GM12878 (cell line): ENCODE measurements at regions not wholly inside any gene's neighbourhood (a gene's known extent, or its start where the extent isn't known, plus 50 kb on each side); places are given as distances from the start of the nearest gene placed in this dataset.

Experiments used
- ATAC-seq: fragments of 200-7000 bp; cut with Tn5 transposase; 3 replicates; pipeline ENCODE4 v1.9.1; 2020; ENCODE audit warnings: mild to moderate bottlenecking, moderate library complexity
- BruUV-seq: library from RNA; stranded (reverse); fragments of 400-500 nt; replicated peaks from 2 replicates; lab custom pipeline; 2021; lab: Mats Ljungman, UMichigan
- CTCF ChIA-PET: fragments of 300-600 bp; sonication (Branson Sonifier 250); formaldehyde crosslinking; extraction: SDS; loops from one replicate; lab custom pipeline; 2021; ENCODE audit warnings: inconsistent platforms; lab: Yijun Ruan, JAX
- POLR2A ChIA-PET: fragments of 350-600 bp; formaldehyde crosslinking; extraction: SDS; loops from one replicate; lab custom pipeline; 2021; ENCODE audit warnings: inconsistent platforms; lab: Charles Lee
- RAD21 ChIA-PET: fragments of 300-600 bp; sonication (Branson Sonifier 250); formaldehyde crosslinking; loops from one replicate; lab custom pipeline; 2023; ENCODE audit warnings: antibody characterized with exemption; ENCODE audit not compliant: unreplicated experiment; lab: Charles Lee
- SMC1A ChIA-PET: fragments of 300-600 bp; sonication (Branson Sonifier 250); formaldehyde crosslinking; loops from one replicate; lab custom pipeline; 2023; ENCODE audit not compliant: unreplicated experiment, uncharacterized antibody; lab: Charles Lee
- DNase-seq: peaks from one replicate; pipeline ENCODE4 v3.0.0-alpha.2; 2011; ENCODE audit warnings: low read depth, low spot score
- FAIRE-seq: peaks from 3 replicates; lab custom pipeline; 2011; peaks lifted over from hg19 to GRCh38; lab: Jason Lieb, UNC
- H2AFZ ChIP-seq: 2 replicates; pipeline ENCODE4 v1.6.0; 2011; ENCODE audit warnings: low read depth, low read length, control low read depth; ENCODE audit not compliant: control insufficient read depth
- H3K27ac ChIP-seq: 2 replicates; pipeline ENCODE4 v1.5.1; 2011; ENCODE audit warnings: control low read depth; ENCODE audit not compliant: control insufficient read depth, insufficient read depth
- H3K27me3 ChIP-seq, 2 experiments: replicated peaks in 1 of 2; 2 replicates each; pipeline versions ENCODE4 v1.6.0 to v1.6.1; 2011; ENCODE audit warnings: low read length in 1 of 2; ENCODE audit not compliant: control insufficient read depth in 2 of 2, insufficient read depth in 2 of 2
- H3K36me3 ChIP-seq, 2 experiments: 2 replicates each; pipeline ENCODE4 v1.5.1; 2011; ENCODE audit warnings: low read length in 1 of 2; ENCODE audit not compliant: control insufficient read depth in 2 of 2, insufficient read depth in 2 of 2
- H3K4me1 ChIP-seq: 2 replicates; pipeline ENCODE4 v1.6.1; 2011; ENCODE audit warnings: mild to moderate bottlenecking, low read length, moderate library complexity, mixed read lengths; ENCODE audit not compliant: control insufficient read depth, insufficient read depth
- H3K4me2 ChIP-seq: 2 replicates; pipeline ENCODE4 v1.6.0; 2011; ENCODE audit warnings: control low read depth; ENCODE audit not compliant: control insufficient read depth, insufficient read depth
- H3K4me3 ChIP-seq: fragments of 200-600 bp; sonication (generic); 2 replicates; pipeline ENCODE4 v1.5.1; 2016
- H3K79me2 ChIP-seq: 2 replicates; pipeline ENCODE4 v1.6.0; 2011; ENCODE audit warnings: low read length; ENCODE audit not compliant: control insufficient read depth, insufficient read depth
- H3K9ac ChIP-seq: 2 replicates; pipeline ENCODE4 v1.8.0; 2011; ENCODE audit warnings: low read length, control low read depth, mixed read lengths; ENCODE audit not compliant: control insufficient read depth, insufficient read depth
- H3K9me3 ChIP-seq: replicated peaks from 3 replicates; pipeline ENCODE4 v1.5.1; 2011; ENCODE audit warnings: mild to moderate bottlenecking, low read length; ENCODE audit not compliant: control insufficient read depth, insufficient read depth
- H4K20me1 ChIP-seq: 2 replicates; pipeline ENCODE4 v1.6.0; 2011; ENCODE audit not compliant: control insufficient read depth, insufficient read depth
- CBX5 ChIP-seq: sonication (generic); IDR thresholded peaks from 2 replicates; pipeline ENCODE4 v1.6.1; 2016; ENCODE audit warnings: low read depth, moderate library complexity, mild to moderate bottlenecking, inconsistent platforms
- CREB1 ChIP-seq: IDR thresholded peaks from 2 replicates; pipeline ENCODE4 v1.6.1; 2012; ENCODE audit warnings: low read depth, mild to moderate bottlenecking, inconsistent platforms
- EGR1 ChIP-seq, 2 experiments: IDR thresholded peaks; 1 replicate in 1 of 2; 2 replicates in 1 of 2; pipeline ENCODE4 v1.6.1; 2011 to 2012; ENCODE audit warnings: low read depth in 2 of 2, low read length in 2 of 2, borderline replicate concordance in 1 of 2, mild to moderate bottlenecking in 1 of 2, moderate library complexity in 1 of 2
- EP300 ChIP-seq, 2 experiments: fragments of 150-350 bp in 1 of 2; IDR thresholded peaks; 2 replicates each; pipeline ENCODE4 v1.6.1; 2011 to 2012; ENCODE audit warnings: low read depth in 2 of 2, low read length in 2 of 2, borderline replicate concordance in 1 of 2, improper control_type of control experiment in 1 of 2, inconsistent platforms in 1 of 2; ENCODE audit not compliant: control insufficient read depth in 1 of 2
- KLF5 ChIP-seq: fragments of 450-650 bp; IDR thresholded peaks from 2 replicates; pipeline ENCODE4 v1.6.1; 2014; ENCODE audit warnings: mild to moderate bottlenecking; ENCODE audit not compliant: partially characterized antibody
- MXI1 ChIP-seq: fragments of 150-350 bp; IDR thresholded peaks from 2 replicates; pipeline ENCODE4 v1.6.1; 2011; ENCODE audit warnings: low read depth, mild to moderate bottlenecking, inconsistent platforms, low read length, improper control_type of control experiment
- POLR2A ChIP-seq: IDR thresholded peaks from 2 replicates; pipeline ENCODE4 v1.6.1; 2011; ENCODE audit warnings: low read depth, mild to moderate bottlenecking, low read length
- RAD21 ChIP-seq: IDR thresholded peaks from 2 replicates; pipeline ENCODE4 v1.6.1; 2011; ENCODE audit warnings: mild to moderate bottlenecking, low read depth, low read length, moderate library complexity; ENCODE audit not compliant: insufficient read depth
- SIN3A ChIP-seq: IDR thresholded peaks from 2 replicates; pipeline ENCODE4 v1.6.1; 2012; ENCODE audit warnings: low read depth, low read length, improper control_type of control experiment
- SMARCA5 ChIP-seq: fragments of 450-650 bp; IDR thresholded peaks from 2 replicates; pipeline ENCODE4 v1.6.1; 2017; ENCODE audit warnings: mild to moderate bottlenecking
- ZBED1 ChIP-seq: IDR thresholded peaks from 2 replicates; pipeline ENCODE4 v1.6.1; 2016; ENCODE audit warnings: borderline replicate concordance
- ZNF622 ChIP-seq: fragments of 450-650 bp; IDR thresholded peaks from 2 replicates; pipeline ENCODE4 v1.6.1; 2017; ENCODE audit warnings: mild to moderate bottlenecking, inconsistent platforms
- WGBS: methylation state at CpG from one replicate; pipeline ENCODE4 v1.1.6; 2016; ENCODE audit warnings: low lambda C conversion rate; ENCODE audit not compliant: insufficient replicate concordance, insufficient coverage; ENCODE audit errors: missing lambda C conversion rate; 5-methylcytosine and 5-hydroxymethylcytosine counted together
- in situ Hi-C: fragments of 300-500 bp; cut with MboI; formaldehyde crosslinking; loops from 9 replicates; pipeline ENCODE4 v1.14.3; 2018; ENCODE audit warnings: mixed read lengths
- intact Hi-C: fragments of 100-400 bp; cut with micrococcal nuclease; formaldehyde crosslinking; loops from one replicate; pipeline ENCODE4 v1.14.2; 2022; ENCODE audit not compliant: unreplicated experiment
- TF ChIP-seq, protein P1 (sequence below): IDR thresholded peaks from 2 replicates; pipeline ENCODE4 v1.6.1; 2011; ENCODE audit warnings: borderline replicate concordance, low read depth, mild to moderate bottlenecking, moderate library complexity, low read length; ENCODE audit not compliant: insufficient read depth, poor library complexity, severe bottlenecking
- TF ChIP-seq, protein P2 (sequence below): fragments of 450-650 bp; IDR thresholded peaks from 2 replicates; pipeline ENCODE4 v1.6.1; 2017; ENCODE audit warnings: antibody characterized with exemption, mild to moderate bottlenecking, moderate library complexity

DNA sequence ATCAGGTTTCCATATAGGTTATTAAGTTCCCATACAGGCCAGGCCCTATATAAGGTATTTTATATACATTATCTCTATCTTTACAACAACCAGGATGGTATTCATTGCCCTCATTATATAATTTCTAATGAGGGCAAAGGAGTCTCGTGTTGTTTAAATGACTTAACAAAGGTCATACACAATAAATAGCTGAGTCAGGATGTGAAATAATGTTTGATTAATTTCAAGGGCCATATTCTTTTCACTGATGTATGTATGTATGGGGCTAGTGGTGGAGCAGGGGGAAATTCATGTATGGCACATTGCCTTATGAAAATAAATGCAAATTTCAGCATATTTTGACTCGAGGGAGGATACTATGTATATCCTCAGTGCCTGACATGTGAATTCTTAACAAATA lies 200.7 kb downstream of the FAXC start (continued):
- TF ChIP-seq, protein P1, sequence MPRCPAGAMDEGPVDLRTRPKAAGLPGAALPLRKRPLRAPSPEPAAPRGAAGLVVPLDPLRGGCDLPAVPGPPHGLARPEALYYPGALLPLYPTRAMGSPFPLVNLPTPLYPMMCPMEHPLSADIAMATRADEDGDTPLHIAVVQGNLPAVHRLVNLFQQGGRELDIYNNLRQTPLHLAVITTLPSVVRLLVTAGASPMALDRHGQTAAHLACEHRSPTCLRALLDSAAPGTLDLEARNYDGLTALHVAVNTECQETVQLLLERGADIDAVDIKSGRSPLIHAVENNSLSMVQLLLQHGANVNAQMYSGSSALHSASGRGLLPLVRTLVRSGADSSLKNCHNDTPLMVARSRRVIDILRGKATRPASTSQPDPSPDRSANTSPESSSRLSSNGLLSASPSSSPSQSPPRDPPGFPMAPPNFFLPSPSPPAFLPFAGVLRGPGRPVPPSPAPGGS: no peak

DNA sequence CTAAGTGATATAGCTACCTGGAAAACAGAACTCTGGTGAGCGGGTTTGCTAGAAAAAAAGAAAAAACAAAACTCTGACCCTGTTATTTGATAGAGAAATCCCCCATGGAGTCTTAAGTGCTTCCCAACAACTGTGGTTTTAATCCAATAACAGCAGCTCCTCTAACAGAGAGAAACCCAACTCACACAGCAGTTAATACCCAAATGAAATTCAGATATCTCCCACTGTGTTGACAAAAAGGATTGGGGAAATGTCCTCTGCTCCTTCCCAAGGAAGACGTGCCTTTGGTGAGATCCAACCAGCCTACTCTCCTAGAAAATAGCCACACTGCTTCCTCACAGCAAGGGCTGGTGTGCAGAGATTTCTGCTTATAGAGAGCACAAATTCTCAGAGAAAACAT lies 200.4 kb upstream of the FBXL4 start:
- in situ Hi-C loops (no loop called here), intact Hi-C loops (no loop called here)
- Histone ChIP-seq H3K36me3 (no peaks in the 10 kb centered on the region), H2AFZ (no peak overlapping the region), H3K4me2 (no peak overlapping the region), H3K9me3 (no peaks in the 10 kb centered on the region), H4K20me1 (no peaks in the 10 kb centered on the region), H3K79me2 (no peaks in the 10 kb centered on the region), H3K9ac (no peak overlapping the region), H3K4me3 (no peak overlapping the region), H3K27me3 (no peaks in the 10 kb centered on the region), H3K4me1 (no peaks in the 10 kb centered on the region), H3K27ac (no peak overlapping the region)
- TF ChIP-seq ZNF622 (no peak), MXI1 (no peak), SIN3A (no peak), SMARCA5 (no peak), CREB1 (no peak), EP300 (IDR thresholded peaks at IDR 0.05; ENCODE audit: borderline replicate concordance in 1 of 2, control insufficient read depth in 1 of 2, low read depth in 2 of 2, low read length in 2 of 2) (no peak), RAD21 (no peak), POLR2A (no peak), ZBED1 (no peak), KLF5 (no peak), CBX5 (no peak), EGR1 (IDR thresholded peaks at IDR 0.05; ENCODE audit: borderline replicate concordance in 1 of 2, low read depth in 2 of 2, low read length in 2 of 2) (no peak)
- TF ChIP-seq, protein P2, sequence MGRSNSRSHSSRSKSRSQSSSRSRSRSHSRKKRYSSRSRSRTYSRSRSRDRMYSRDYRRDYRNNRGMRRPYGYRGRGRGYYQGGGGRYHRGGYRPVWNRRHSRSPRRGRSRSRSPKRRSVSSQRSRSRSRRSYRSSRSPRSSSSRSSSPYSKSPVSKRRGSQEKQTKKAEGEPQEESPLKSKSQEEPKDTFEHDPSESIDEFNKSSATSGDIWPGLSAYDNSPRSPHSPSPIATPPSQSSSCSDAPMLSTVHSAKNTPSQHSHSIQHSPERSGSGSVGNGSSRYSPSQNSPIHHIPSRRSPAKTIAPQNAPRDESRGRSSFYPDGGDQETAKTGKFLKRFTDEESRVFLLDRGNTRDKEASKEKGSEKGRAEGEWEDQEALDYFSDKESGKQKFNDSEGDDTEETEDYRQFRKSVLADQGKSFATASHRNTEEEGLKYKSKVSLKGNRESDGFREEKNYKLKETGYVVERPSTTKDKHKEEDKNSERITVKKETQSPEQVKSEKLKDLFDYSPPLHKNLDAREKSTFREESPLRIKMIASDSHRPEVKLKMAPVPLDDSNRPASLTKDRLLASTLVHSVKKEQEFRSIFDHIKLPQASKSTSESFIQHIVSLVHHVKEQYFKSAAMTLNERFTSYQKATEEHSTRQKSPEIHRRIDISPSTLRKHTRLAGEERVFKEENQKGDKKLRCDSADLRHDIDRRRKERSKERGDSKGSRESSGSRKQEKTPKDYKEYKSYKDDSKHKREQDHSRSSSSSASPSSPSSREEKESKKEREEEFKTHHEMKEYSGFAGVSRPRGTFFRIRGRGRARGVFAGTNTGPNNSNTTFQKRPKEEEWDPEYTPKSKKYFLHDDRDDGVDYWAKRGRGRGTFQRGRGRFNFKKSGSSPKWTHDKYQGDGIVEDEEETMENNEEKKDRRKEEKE: no peak
- TF ChIP-seq, protein P1: no peak
- ATAC-seq (no peak), DNase-seq (no peak), FAIRE-seq (no peak)
- RAD21 ChIA-PET: interaction anchor here (0.8 kb wide), 1 partner anchor 90 kb away, joined by 3 read pairs; no protein-coding TSS in a partner anchor
- CTCF ChIA-PET: interaction anchor here (1.1 to 1.3 kb wide), 2 partner anchors 9 to 94 kb away, joined by 3 to 9 read pairs; no protein-coding TSS in a partner anchor
- BruUV-seq: no TSS peak
- 25% methylated on average over 2 of the region's 2 CpGs for WGBS
- POLR2A ChIA-PET: no interaction called here
- SMC1A ChIA-PET: interaction anchor here (1.7 kb wide), 1 partner anchor 95 kb away, joined by 5 read pairs; no protein-coding TSS in a partner anchor
